OCI-LY3 (cell line): ENCODE measurements at regions not wholly inside any gene's neighbourhood (a gene's known extent, or its start where the extent isn't known, plus 50 kb on each side); places are given as distances from the start of the nearest gene placed in this dataset.

Experiments
- EZH2phosphoT487 ChIP-seq: fragments of 200-600 bp; shearing (Covaris generic); IDR thresholded peaks from 2 replicates; pipeline ENCODE4 v1.6.1; 2018; ENCODE audit warnings: antibody characterized with exemption, mixed run types, low read depth
- TF ChIP-seq, protein P1 (sequence below): fragments of 200-600, 300-600 bp; sonication (generic); IDR thresholded peaks from 2 replicates; pipeline ENCODE4 v1.5.1; 2014; ENCODE audit warnings: antibody characterized with exemption, low read length, low read depth

- TF ChIP-seq, protein P1, sequence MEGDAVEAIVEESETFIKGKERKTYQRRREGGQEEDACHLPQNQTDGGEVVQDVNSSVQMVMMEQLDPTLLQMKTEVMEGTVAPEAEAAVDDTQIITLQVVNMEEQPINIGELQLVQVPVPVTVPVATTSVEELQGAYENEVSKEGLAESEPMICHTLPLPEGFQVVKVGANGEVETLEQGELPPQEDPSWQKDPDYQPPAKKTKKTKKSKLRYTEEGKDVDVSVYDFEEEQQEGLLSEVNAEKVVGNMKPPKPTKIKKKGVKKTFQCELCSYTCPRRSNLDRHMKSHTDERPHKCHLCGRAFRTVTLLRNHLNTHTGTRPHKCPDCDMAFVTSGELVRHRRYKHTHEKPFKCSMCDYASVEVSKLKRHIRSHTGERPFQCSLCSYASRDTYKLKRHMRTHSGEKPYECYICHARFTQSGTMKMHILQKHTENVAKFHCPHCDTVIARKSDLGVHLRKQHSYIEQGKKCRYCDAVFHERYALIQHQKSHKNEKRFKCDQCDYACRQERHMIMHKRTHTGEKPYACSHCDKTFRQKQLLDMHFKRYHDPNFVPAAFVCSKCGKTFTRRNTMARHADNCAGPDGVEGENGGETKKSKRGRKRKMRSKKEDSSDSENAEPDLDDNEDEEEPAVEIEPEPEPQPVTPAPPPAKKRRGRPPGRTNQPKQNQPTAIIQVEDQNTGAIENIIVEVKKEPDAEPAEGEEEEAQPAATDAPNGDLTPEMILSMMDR, result no peak
- no peak for TF ChIP-seq EZH2phosphoT487
These were observed 57.0 kb upstream of the LIFR start for GRCh38 chr5:38613490-38613889.
